IPS DF 4.7 (cell line): ENCODE measurements at regions not wholly inside any gene's neighbourhood (a gene's known extent, or its start where the extent isn't known, plus 50 kb on each side); places are given as distances from the start of the nearest gene placed in this dataset.

ENCODE experiments used
- DNase-seq: peaks from one replicate; pipeline ENCODE4 v3.0.0-alpha.2; 2013; ENCODE audit warnings: low spot score; ENCODE audit errors: extremely low read depth

GRCh38 chr4:152269448-152270191, 266.3 kb downstream of the FBXW7 start:
- no peak for DNase-seq

DNA sequence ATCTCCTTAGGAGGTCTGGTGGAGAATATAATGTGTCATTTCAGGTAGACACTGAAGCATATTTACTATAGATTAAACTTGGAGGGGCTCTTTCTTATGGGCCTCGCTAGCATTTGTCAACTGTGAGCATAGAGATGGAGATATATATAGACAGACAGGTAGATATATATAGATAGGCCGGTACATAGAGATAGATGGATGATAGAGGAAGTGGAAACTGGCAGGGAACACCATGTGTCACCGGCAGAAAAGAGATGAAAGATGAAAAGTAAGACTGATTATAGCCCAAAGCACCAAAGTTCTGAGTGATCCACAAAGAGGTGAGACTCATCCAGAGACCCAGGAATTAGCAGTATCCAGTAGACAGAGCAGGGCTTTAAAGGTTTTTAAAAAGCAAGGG, 268.1 kb downstream of the FBXW7 start:
- no peak for DNase-seq

GRCh38 chr4:152266831-152267480, 268.9 kb downstream of the FBXW7 start:
- DNase-seq = no peak

GRCh38 chr4:152265149-152265621, 270.7 kb downstream of the FBXW7 start:
- DNase-seq = no peak

- DNase-seq = no peak
Measured at GRCh38 chr4:152264106-152264505, 271.8 kb downstream of the FBXW7 start.

DNA sequence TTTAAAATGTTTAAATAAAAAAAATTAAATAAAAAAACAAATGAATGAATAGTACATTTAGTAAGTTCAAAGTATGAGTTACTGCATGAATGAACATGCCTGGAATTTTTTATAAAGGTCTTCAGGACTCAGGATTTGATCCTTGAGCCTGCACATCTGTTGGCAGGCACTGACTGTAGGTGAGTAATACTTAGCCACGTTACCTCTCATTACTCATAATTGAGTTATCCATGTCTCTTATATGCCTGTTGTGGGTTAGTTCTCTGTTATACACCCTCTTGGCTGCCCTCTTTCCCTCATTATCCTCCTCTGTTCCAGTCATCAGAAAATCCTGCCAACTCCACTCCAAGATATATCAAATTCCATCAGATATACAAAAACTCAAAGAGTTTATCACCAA, 276.0 kb downstream of the FBXW7 start:
- no peak for DNase-seq

DNA sequence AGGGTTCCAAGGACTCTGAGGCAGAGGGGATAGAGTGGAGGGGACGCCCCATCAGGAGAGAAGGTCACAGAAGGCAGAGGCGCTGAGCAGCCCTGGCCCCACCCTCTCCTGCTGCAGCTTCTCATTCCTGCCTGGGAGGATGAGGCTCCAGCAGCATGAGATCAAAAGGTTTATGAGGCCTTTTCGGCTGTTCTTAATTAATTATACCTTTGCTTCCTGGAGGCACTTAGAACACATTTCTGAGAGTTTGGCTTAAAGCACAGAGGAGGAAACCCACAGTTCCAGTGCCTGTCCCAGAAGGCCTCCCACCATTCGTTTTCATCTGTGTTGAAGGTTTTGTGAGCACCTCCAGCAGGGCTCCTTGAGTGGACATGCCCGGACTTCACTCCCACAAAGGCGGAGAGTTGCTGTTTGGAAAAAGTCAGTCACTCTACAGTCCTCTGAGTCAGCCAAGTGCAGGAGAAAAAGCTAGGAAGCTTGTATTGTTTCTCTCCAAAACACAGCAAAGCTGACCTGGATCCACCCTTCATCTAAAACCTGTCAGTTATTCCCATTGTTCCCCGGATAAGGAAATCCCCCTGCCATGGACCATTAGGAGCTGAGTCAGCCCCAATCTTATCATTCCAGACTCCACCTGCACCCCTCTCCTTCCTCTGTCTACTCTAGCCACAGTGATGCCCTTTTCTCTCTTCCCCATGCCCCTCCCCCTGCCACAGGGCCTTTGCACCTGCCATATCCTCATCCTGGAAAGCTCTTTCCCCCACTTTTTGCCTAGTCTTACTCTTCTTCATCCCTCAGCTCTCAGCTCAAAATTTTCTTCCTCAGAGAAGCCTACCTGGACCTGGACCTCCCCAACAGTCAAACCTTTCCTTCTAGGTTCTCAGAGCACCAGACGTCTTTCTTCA, 276.8 kb downstream of the FBXW7 start:
- DNase-seq = no peak

- no peak for DNase-seq
Measured at GRCh38 chr4:152258391-152258790, 277.5 kb downstream of the FBXW7 start.

DNA sequence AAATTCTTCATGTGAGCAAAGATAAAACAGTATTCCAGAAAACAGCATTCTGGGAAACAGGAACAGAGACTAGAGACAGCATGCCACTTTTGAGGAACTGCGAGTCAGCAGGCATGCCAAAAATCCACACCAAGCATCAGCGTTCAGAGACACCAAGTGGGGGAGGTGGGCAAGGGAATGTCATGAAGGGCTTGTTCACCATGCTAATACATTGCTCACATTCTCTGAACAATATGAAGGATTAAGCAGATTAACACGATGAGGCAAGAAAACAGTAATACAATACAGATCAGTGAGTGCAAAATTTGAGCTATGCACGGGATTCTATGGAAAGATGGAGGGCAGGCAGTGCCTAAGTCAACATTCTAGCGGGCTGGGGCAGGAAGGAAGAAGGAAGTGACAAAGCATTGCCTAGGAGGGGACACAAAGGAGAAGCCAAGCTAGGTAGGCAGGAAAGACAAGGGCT, 278.3 kb downstream of the FBXW7 start:
- DNase-seq = no peak

GRCh38 chr4:152256996-152257395, 278.9 kb downstream of the FBXW7 start:
- no peak for DNase-seq

GRCh38 chr4:152255437-152255836, 280.5 kb downstream of the FBXW7 start:
- DNase-seq = no peak

GRCh38 chr4:152248347-152248746, 287.5 kb downstream of the FBXW7 start:
- no peak for DNase-seq

DNA sequence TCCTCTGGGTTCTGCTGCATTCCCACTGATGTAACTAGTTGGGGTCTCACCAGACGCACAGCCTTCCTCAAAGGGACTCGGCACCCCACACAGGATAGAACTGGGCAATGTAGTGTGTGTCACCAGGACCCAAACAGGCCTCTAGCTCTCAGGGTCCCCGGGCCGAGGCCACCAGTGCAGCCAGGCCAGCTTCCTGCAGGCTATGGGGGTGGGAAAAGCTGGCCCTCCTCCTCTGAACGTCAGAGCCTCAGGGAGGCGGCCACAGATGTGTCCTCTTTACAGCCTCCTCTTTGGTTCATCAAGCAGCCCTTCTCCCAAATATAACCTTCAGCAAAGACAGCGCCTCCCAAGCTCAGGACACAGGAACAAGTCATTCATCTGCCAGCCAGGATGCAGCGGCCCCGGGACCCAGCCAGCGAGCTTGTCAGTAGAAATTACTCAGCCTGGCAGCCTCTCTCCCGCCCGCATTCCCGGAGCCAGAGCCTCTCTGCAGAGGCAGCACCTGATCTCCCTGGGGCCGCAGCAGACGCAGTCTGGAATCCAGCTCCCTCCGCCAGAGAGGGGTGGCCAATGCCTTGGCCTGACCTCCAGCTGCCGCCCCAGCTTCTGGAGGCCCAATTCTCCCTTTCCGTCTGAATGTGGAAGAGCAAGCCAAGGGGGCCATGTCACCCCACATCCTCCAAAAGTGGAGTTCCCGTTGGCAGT, 288.5 kb downstream of the FBXW7 start:
- no peak for DNase-seq

DNA sequence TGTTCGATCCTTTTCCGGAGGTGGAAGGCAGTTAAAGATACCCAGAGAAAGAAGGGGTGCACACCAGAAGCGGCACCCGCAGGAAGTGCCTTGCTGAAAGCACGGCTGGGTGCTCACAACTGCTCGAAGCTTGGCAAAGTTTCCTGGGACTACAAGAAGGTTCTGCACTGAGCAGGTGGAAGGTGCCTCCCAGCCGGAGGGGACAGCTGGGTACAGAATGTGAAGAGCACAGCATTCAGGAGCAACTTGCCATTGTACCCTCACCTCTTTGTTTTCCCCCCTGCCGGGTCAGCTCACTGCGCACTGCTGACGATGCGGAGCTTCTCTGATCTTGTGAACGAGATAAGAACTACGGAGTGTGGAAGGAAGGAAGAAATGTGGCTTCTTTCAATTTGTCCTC, 289.2 kb downstream of the FBXW7 start:
- no peak for DNase-seq

DNA sequence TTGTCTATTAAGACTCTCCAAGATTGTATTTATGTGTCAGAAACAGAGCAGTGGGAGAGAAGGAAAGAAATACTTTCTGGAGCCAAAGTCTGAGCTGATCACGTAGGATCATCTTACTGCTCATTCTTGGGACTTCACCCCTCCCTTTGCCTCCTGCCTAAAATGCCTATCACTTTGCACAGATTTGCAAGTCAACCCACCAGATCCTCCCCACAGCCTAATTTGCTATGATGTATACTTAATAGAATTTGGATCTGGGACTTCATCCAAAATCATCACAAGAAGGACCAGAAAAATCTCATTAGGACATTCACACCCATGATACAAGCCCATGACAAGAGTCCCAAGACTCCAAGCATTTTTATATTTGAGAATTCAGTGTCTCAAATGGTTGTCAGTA, 290.2 kb downstream of the FBXW7 start:
- DNase-seq = no peak

- no peak for DNase-seq
Measured at GRCh38 chr4:152244659-152245058, 291.2 kb downstream of the FBXW7 start.

- no peak for DNase-seq
Measured at GRCh38 chr4:152243896-152244595, 291.8 kb downstream of the FBXW7 start.

GRCh38 chr4:152243206-152243605, 292.7 kb downstream of the FBXW7 start:
- no peak for DNase-seq

GRCh38 chr4:152240232-152240631, 295.7 kb downstream of the FBXW7 start:
- DNase-seq = no peak

- no peak for DNase-seq
Measured at GRCh38 chr4:152239216-152239615, 296.7 kb downstream of the FBXW7 start.
